Adrenal gland (tissue), 5 donors: ENCODE measurements at regions not wholly inside any gene's neighbourhood (a gene's known extent, or its start where the extent isn't known, plus 50 kb on each side); places are given as distances from the start of the nearest gene placed in this dataset.

Source experiments
- POLR2A ChIP-seq, 2 donors: fragments of 450-650 bp; IDR thresholded peaks; one replicate each; pipeline ENCODE4 v1.6.1; 2017; ENCODE audit warnings: antibody characterized with exemption in 2 of 2, mild to moderate bottlenecking in 2 of 2, moderate library complexity in 1 of 2
- TF ChIP-seq, protein P1 (sequence below), 6 experiments: fragments of 450-650 bp in 4 of 6; fragments of 200-600 bp in 2 of 6; sonication (generic) in 1 of 6; IDR thresholded peaks; 1 replicate in 5 of 6; 2 replicates in 1 of 6; pipeline versions ENCODE4 v1.5.1 to v1.8.0; 2016 to 2021; ENCODE audit warnings: antibody characterized with exemption in 6 of 6, mild to moderate bottlenecking in 2 of 6, moderate library complexity in 1 of 6
- donor health status: DM: no; HTN: no; CAD: no.

DNA sequence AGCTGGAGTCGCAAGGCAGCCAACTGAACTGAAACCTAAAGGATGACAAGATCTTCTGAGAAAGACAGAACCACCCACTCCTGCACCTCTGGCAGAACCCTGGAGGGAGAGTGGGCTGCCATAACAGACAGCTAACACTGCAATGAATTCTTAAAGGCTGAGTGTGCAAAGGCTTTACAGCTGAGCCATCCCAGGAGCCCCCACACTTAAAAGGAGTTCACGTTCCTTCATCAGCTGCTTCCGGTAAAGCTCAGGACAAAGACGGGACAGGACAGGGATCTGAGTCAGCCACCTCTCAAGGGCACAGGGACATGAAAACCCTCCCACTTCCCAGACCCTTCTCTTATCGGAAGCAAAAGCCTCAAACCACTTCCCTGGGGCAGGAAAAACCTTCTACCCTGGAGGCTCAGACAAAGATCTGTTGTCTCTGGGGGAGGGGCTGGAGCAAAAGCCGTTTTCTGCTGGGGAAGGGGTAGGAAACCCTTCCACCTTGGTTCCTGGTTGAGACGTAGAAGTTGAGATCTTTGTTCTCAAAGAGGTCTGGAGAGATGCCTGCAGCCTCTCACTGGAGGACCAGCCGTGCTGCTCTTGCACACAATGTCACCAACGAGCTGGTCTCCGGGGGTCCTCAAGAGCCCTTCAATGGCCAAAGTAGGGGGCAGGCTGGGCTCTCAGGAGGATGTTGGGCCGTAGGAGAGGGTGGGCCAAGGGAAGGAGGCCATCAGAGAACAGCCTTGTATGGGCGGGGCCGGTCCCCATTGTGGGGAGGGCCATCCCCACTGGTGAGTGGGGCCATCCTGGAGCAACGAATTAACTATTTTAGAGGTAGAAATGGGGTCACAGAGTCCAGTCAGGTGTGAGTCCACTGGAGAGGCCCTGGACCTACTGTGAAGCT lies 452.4 kb downstream of the PTPRU start:
- no peak for TF ChIP-seq POLR2A (IDR thresholded peaks at IDR 0.05)
- TF ChIP-seq, protein P1, sequence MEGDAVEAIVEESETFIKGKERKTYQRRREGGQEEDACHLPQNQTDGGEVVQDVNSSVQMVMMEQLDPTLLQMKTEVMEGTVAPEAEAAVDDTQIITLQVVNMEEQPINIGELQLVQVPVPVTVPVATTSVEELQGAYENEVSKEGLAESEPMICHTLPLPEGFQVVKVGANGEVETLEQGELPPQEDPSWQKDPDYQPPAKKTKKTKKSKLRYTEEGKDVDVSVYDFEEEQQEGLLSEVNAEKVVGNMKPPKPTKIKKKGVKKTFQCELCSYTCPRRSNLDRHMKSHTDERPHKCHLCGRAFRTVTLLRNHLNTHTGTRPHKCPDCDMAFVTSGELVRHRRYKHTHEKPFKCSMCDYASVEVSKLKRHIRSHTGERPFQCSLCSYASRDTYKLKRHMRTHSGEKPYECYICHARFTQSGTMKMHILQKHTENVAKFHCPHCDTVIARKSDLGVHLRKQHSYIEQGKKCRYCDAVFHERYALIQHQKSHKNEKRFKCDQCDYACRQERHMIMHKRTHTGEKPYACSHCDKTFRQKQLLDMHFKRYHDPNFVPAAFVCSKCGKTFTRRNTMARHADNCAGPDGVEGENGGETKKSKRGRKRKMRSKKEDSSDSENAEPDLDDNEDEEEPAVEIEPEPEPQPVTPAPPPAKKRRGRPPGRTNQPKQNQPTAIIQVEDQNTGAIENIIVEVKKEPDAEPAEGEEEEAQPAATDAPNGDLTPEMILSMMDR (IDR thresholded peaks at IDR 0.05) = no peak
